HepG2 (cell line): ENCODE measurements at regions not wholly inside any gene's neighbourhood (a gene's known extent, or its start where the extent isn't known, plus 50 kb on each side); places are given as distances from the start of the nearest gene placed in this dataset.
"Not testable (repeated sequence)": the region's sequence is repeated elsewhere in the genome, so short reads cannot be mapped to it uniquely, and the experiment has no call there.

ENCODE experiments used
- ATAC-seq: fragments of 200-7000 bp; cut with Tn5 transposase; 3 replicates; pipeline ENCODE4 v1.9.1; 2020; ENCODE audit warnings: mild to moderate bottlenecking, moderate library complexity
- BruUV-seq: library from RNA; stranded (reverse); fragments of 400-500 nt; replicated peaks from 2 replicates; lab custom pipeline; 2021; lab: Mats Ljungman, UMichigan
- CTCF ChIA-PET: fragments of 300-600 bp; formaldehyde crosslinking; extraction: SDS; loops from one replicate; lab custom pipeline; 2021; ENCODE audit warnings: low total read pairs, inconsistent platforms, low intra/inter-chr PET ratio; lab: Yijun Ruan, JAX
- POLR2A ChIA-PET: fragments of 350-600 bp; sonication (Branson Sonifier 250); formaldehyde crosslinking; loops from one replicate; lab custom pipeline; 2020; ENCODE audit warnings: antibody characterized with exemption, inconsistent platforms; lab: Yijun Ruan, JAX
- DNase-seq: peaks from one replicate; pipeline ENCODE4 v3.0.0-alpha.2; 2015; ENCODE audit warnings: low spot score
- FAIRE-seq: peaks from 3 replicates; lab custom pipeline; 2011; peaks lifted over from hg19 to GRCh38; lab: Jason Lieb, UNC
- H2AFZ ChIP-seq: one replicate; pipeline ENCODE4 v1.6.1; 2011; ENCODE audit warnings: low read length, inconsistent platforms
- H3K27ac ChIP-seq: fragments of 300-600 bp; 3 replicates; pipeline ENCODE4 v1.8.0; 2011; ENCODE audit warnings: mixed run types, mild to moderate bottlenecking, mixed read lengths, low read length, inconsistent platforms; ENCODE audit not compliant: insufficient read depth; ENCODE audit errors: extremely low read length
- H3K27me3 ChIP-seq, 2 experiments: fragments of 200-600 bp in 1 of 2; 2 replicates in 1 of 2; 3 replicates in 1 of 2; pipeline versions ENCODE4 v1.6.0 to v1.8.0; 2011; ENCODE audit warnings: low read length in 2 of 2, mild to moderate bottlenecking in 2 of 2, moderate library complexity in 2 of 2, inconsistent platforms in 1 of 2; ENCODE audit not compliant: insufficient read depth in 2 of 2, control insufficient read depth in 1 of 2
- H3K36me3 ChIP-seq, 2 experiments: fragments of 200-600 bp in 1 of 2; replicated peaks in 1 of 2; 2 replicates in 1 of 2; 3 replicates in 1 of 2; pipeline versions ENCODE4 v1.5.1 to v1.8.0; 2011; ENCODE audit warnings: low read length in 2 of 2, inconsistent platforms in 1 of 2; ENCODE audit not compliant: insufficient read depth in 2 of 2, control insufficient read depth in 1 of 2
- H3K4me1 ChIP-seq: 2 replicates; pipeline ENCODE4 v1.5.1; 2012; ENCODE audit warnings: low read length, inconsistent platforms; ENCODE audit not compliant: insufficient read depth
- H3K4me2 ChIP-seq: 2 replicates; pipeline ENCODE4 v1.6.0; 2011; ENCODE audit warnings: low read depth, low read length, inconsistent platforms
- H3K4me3 ChIP-seq, 3 experiments: fragments of 200-600 bp in 1 of 3; sonication (generic), shearing (Covaris generic) in 1 of 3; replicated peaks in 1 of 3; 2 replicates each; pipeline ENCODE4 v1.5.1; 2011 to 2016; ENCODE audit warnings: low read length in 3 of 3, inconsistent platforms in 2 of 3, low read depth in 2 of 3, mild to moderate bottlenecking in 2 of 3, control low read depth in 1 of 3, mixed read lengths in 1 of 3; ENCODE audit not compliant: insufficient read depth in 1 of 3
- H3K79me2 ChIP-seq: one replicate; pipeline ENCODE4 v1.6.1; 2011; ENCODE audit warnings: low read length, inconsistent platforms; ENCODE audit not compliant: insufficient read depth
- H3K9ac ChIP-seq: 2 replicates; pipeline ENCODE4 v1.6.0; 2011; ENCODE audit warnings: mild to moderate bottlenecking, low read depth, low read length, inconsistent platforms; ENCODE audit not compliant: insufficient read depth
- H3K9me3 ChIP-seq: 2 replicates; pipeline ENCODE4 v1.5.1; 2012; ENCODE audit warnings: mild to moderate bottlenecking, low read length
- H4K20me1 ChIP-seq: 2 replicates; pipeline ENCODE4 v1.6.0; 2011; ENCODE audit warnings: inconsistent platforms, mild to moderate bottlenecking, low read length, moderate library complexity; ENCODE audit not compliant: insufficient read depth
- GFI1 ChIP-seq: sonication (generic); formaldehyde crosslinking; IDR thresholded peaks from 2 replicates; pipeline ENCODE4 v1.5.0; 2020; ENCODE audit warnings: missing genetic modification reagents, mild to moderate bottlenecking, borderline replicate concordance
- HNF4A ChIP-seq: sonication (generic); formaldehyde crosslinking; IDR thresholded peaks from 2 replicates; pipeline ENCODE4 v1.4.0; 2020; ENCODE audit warnings: missing genetic modification reagents
- MNT ChIP-seq: fragments of 450-650 bp; IDR thresholded peaks from 2 replicates; pipeline ENCODE4 v1.6.1; 2016
- MTF1 ChIP-seq: sonication (generic); formaldehyde crosslinking; IDR thresholded peaks from 2 replicates; pipeline ENCODE4 v1.5.0; 2020; ENCODE audit warnings: missing genetic modification reagents
- SRSF1 ChIP-seq: fragments of 200-400 bp; formaldehyde crosslinking; optimal IDR thresholded peaks from 2 replicates; pipeline ENCODE3; 2017; ENCODE audit warnings: mild to moderate bottlenecking, low read depth, low read length, moderate library complexity
- ZGPAT ChIP-seq: IDR thresholded peaks from 2 replicates; pipeline ENCODE4 v1.6.1; 2016; ENCODE audit warnings: mild to moderate bottlenecking
- ZNF136 ChIP-seq: sonication (generic); formaldehyde crosslinking; IDR thresholded peaks from 2 replicates; pipeline ENCODE4 v1.8.1; 2022; ENCODE audit warnings: low read depth, mild to moderate bottlenecking, moderate library complexity, missing genetic modification reagents
- ZNF335 ChIP-seq: sonication (generic); formaldehyde crosslinking; IDR thresholded peaks from 2 replicates; pipeline ENCODE4 v1.4.0; 2020; ENCODE audit warnings: missing genetic modification reagents
- ZNF790 ChIP-seq: sonication (generic); formaldehyde crosslinking; IDR thresholded peaks from 2 replicates; pipeline ENCODE4 v1.8.0; 2022; ENCODE audit warnings: missing genetic modification reagents, mild to moderate bottlenecking, borderline replicate concordance
- ZNF841 ChIP-seq: sonication (generic); formaldehyde crosslinking; IDR thresholded peaks from 2 replicates; pipeline ENCODE4 v1.8.1; 2023; ENCODE audit warnings: missing genetic modification reagents, borderline replicate concordance
- ZSCAN22 ChIP-seq: sonication (generic); formaldehyde crosslinking; IDR thresholded peaks from 2 replicates; pipeline ENCODE4 v1.4.0; 2020; ENCODE audit warnings: mild to moderate bottlenecking, missing genetic modification reagents
- WGBS: methylation state at CpG from one replicate; pipeline ENCODE4 v1.1.6; 2017; ENCODE audit warnings: low lambda C conversion rate; 5-methylcytosine and 5-hydroxymethylcytosine counted together
- in situ Hi-C: cut with HindIII; loops from 2 replicates; pipeline ENCODE4 v1.10.0; 2017; ENCODE audit warnings: low pct_unique_long_range_greater_than_20kb; ENCODE audit not compliant: extremely low pct_ligation_motif_present
- intact Hi-C: fragments of 100-400 bp; cut with micrococcal nuclease; formaldehyde crosslinking; loops from one replicate; pipeline ENCODE4 v1.10.0; 2022; ENCODE audit not compliant: unreplicated experiment

- TF ChIP-seq SRSF1 (no peak), ZSCAN22 (CRISPR knock-in tag) (no peak), GFI1 (CRISPR knock-in tag) (no peak)
These were observed 74.2 kb downstream of the HAPSTR1 start (continued) for GRCh38 chr16:9165681-9166080.

GRCh38 chr16:9166326-9166993 is 75.0 kb downstream of the HAPSTR1 start:
- BruUV-seq, H3K9me3 ChIP-seq, H3K4me2 ChIP-seq, H3K27ac ChIP-seq, H3K36me3 ChIP-seq, H4K20me1 ChIP-seq, CTCF ChIA-PET, FAIRE-seq, ATAC-seq, DNase-seq, H3K4me3 ChIP-seq, H2AFZ ChIP-seq, POLR2A ChIA-PET, in situ Hi-C loops, H3K4me1 ChIP-seq, H3K79me2 ChIP-seq, H3K9ac ChIP-seq: not testable (repeated sequence)
- H3K27me3 ChIP-seq = peaks cover 0 to 24% of the 10 kb centered on the region in 2 experiments; a peak in 2 of 5 replicates
- WGBS = 63% methylated on average over 18 of the region's 24 CpGs
- intact Hi-C loops = loop anchor here (10.0 kb wide), 1 partner anchor 138 kb away; no protein-coding TSS in a partner anchor

GRCh38 chr16:9169094-9169493 is 77.7 kb downstream of the HAPSTR1 start:
- Histone ChIP-seq H3K9ac (no peak overlapping the region), H3K27ac (no peak overlapping the region), H4K20me1 (no peaks in the 10 kb centered on the region), H3K4me3 (no peak overlapping the region), H3K9me3 (no peaks in the 10 kb centered on the region), H3K27me3 (peaks cover 0 to 28% of the 10 kb centered on the region in 2 experiments; a peak in 3 of 5 replicates), H2AFZ (no peak overlapping the region), H3K4me1 (no peaks in the 10 kb centered on the region), H3K4me2 (no peak overlapping the region), H3K36me3 (no peaks in the 10 kb centered on the region)
- no TSS peak for BruUV-seq
- no peak for DNase-seq
- in situ Hi-C loops = no loop called here
- ChIA-PET CTCF (no interaction called here), POLR2A (no interaction called here)
- 64% methylated on average over 7 of the region's 7 CpGs for WGBS
- peak; percentile 12; the same call in 1 of the 3 replicates for ATAC-seq
- intact Hi-C loops = loop anchor here (10.0 kb wide), 1 partner anchor 136 kb away; no protein-coding TSS in a partner anchor
- no peak for FAIRE-seq
- TF ChIP-seq ZNF841 (CRISPR knock-in tag) = no peak
- no peak for TF ChIP-seq HNF4A (CRISPR knock-in tag)
- TF ChIP-seq MTF1 (CRISPR knock-in tag) = no peak
- no peak for TF ChIP-seq ZNF790 (CRISPR knock-in tag)
- TF ChIP-seq ZNF136 (CRISPR knock-in tag) = no peak
- peak; percentile 75 for TF ChIP-seq MNT
- TF ChIP-seq ZGPAT (CRISPR knock-in tag) = no peak
- TF ChIP-seq ZNF335 (CRISPR knock-in tag) = no peak
- TF ChIP-seq, all 625 proteins: peak for 1
- no peaks in the 10 kb centered on the region for H3K79me2 ChIP-seq
